ENCODE measurements at regions not wholly inside any gene's neighbourhood (a gene's known extent, or its start where the extent isn't known, plus 50 kb on each side); places are given as distances from the start of the nearest gene placed in this dataset.

- DNase-seq (ENCODE audit: low read depth in 2 of 2) = no peak
Measured at GRCh38 chrX:148363471-148364235, 136.8 kb upstream of the AFF2 start.

- DNase-seq (ENCODE audit: low read depth in 2 of 2) = no peak
Measured at GRCh38 chrX:148365233-148365632, 135.2 kb upstream of the AFF2 start.

GRCh38 chrX:148371291-148371690, 129.1 kb upstream of the AFF2 start:
- no peak for DNase-seq (ENCODE audit: low read depth in 2 of 2)

GRCh38 chrX:148372925-148373324, 127.5 kb upstream of the AFF2 start:
- DNase-seq (ENCODE audit: low read depth in 2 of 2) = no peak

GRCh38 chrX:148376342-148376741, 124.1 kb upstream of the AFF2 start:
- DNase-seq (ENCODE audit: low read depth in 2 of 2) = no peak

- no peak for DNase-seq (ENCODE audit: low read depth in 2 of 2)
Measured at GRCh38 chrX:148380107-148380506, 120.3 kb upstream of the AFF2 start.

- peak; percentile 9 to 42 for DNase-seq (ENCODE audit: low read depth in 2 of 2)
Measured at GRCh38 chrX:148380650-148381561, 119.5 kb upstream of the AFF2 start.

- peak in 1 of 2 donors; percentile 13 for DNase-seq (ENCODE audit: low read depth in 2 of 2)
Measured at GRCh38 chrX:148381603-148382002, 118.8 kb upstream of the AFF2 start.

- DNase-seq (ENCODE audit: low read depth in 2 of 2) = no peak
Measured at GRCh38 chrX:148382983-148383382, 117.4 kb upstream of the AFF2 start.

- DNase-seq (ENCODE audit: low read depth in 2 of 2) = no peak
Measured at GRCh38 chrX:148385471-148385870, 114.9 kb upstream of the AFF2 start.

- DNase-seq (ENCODE audit: low read depth in 2 of 2) = no peak
Measured at GRCh38 chrX:148389629-148390028, 110.8 kb upstream of the AFF2 start.

- no peak for DNase-seq (ENCODE audit: low read depth in 2 of 2)
Measured at GRCh38 chrX:148412006-148412405, 88.4 kb upstream of the AFF2 start.

- DNase-seq (ENCODE audit: low read depth in 2 of 2) = no peak
Measured at GRCh38 chrX:148416142-148416541, 84.3 kb upstream of the AFF2 start.

GRCh38 chrX:148416931-148417330, 83.5 kb upstream of the AFF2 start:
- no peak for DNase-seq (ENCODE audit: low read depth in 2 of 2)

GRCh38 chrX:148417934-148418333, 82.5 kb upstream of the AFF2 start:
- no peak for DNase-seq (ENCODE audit: low read depth in 2 of 2)

- no peak for DNase-seq (ENCODE audit: low read depth in 2 of 2)
Measured at GRCh38 chrX:148422526-148422925, 77.9 kb upstream of the AFF2 start.

GRCh38 chrX:148424570-148424969, 75.8 kb upstream of the AFF2 start:
- DNase-seq (ENCODE audit: low read depth in 2 of 2) = no peak

- no peak for DNase-seq (ENCODE audit: low read depth in 2 of 2)
Measured at GRCh38 chrX:148426467-148426866, 74.0 kb upstream of the AFF2 start.

GRCh38 chrX:148441387-148441786, 59.0 kb upstream of the AFF2 start:
- DNase-seq (ENCODE audit: low read depth in 2 of 2) = no peak

- DNase-seq (ENCODE audit: low read depth in 2 of 2) = no peak
Measured at GRCh38 chrX:148443216-148443615, 57.2 kb upstream of the AFF2 start.

- no peak for DNase-seq (ENCODE audit: low read depth in 2 of 2)
Measured at GRCh38 chrX:148448686-148449085, 51.7 kb upstream of the AFF2 start.

All from activated CD4-positive, alpha-beta T cell treated with anti-CD3 and anti-CD28 coated beads for 24 hours (primary cell).